ENCODE measurements at regions not wholly inside any gene's neighbourhood (a gene's known extent, or its start where the extent isn't known, plus 50 kb on each side); places are given as distances from the start of the nearest gene placed in this dataset.

DNA sequence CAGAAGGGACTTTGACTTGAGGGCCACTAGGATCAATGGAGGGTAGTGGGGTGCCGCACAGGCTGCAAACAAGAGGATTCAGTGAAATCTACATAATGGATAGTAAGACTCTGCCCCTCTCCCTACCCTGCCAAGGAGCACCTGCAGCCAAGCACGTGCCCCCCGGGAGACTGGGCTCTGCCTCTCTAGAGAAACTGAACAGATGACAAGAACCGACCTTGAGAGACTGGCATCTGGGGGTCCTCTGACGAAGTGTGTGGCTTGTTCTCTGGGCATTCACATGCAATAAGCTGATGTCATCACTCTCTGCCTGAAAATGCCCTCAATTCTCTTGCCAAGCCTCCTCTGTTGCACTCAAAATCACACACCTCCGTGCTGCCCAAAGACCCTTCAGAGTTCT lies 132.3 kb downstream of the FAM43A start:
- Histone ChIP-seq H3K9me3 (no peaks in the 10 kb centered on the region), H3K4me3 (no peak overlapping the region), H3K27ac (no peak overlapping the region), H3K27me3 (no peaks in the 10 kb centered on the region), H3K4me1 (no peaks in the 10 kb centered on the region), H3K36me3 (no peaks in the 10 kb centered on the region)
- TF ChIP-seq, protein P1, sequence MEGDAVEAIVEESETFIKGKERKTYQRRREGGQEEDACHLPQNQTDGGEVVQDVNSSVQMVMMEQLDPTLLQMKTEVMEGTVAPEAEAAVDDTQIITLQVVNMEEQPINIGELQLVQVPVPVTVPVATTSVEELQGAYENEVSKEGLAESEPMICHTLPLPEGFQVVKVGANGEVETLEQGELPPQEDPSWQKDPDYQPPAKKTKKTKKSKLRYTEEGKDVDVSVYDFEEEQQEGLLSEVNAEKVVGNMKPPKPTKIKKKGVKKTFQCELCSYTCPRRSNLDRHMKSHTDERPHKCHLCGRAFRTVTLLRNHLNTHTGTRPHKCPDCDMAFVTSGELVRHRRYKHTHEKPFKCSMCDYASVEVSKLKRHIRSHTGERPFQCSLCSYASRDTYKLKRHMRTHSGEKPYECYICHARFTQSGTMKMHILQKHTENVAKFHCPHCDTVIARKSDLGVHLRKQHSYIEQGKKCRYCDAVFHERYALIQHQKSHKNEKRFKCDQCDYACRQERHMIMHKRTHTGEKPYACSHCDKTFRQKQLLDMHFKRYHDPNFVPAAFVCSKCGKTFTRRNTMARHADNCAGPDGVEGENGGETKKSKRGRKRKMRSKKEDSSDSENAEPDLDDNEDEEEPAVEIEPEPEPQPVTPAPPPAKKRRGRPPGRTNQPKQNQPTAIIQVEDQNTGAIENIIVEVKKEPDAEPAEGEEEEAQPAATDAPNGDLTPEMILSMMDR (IDR thresholded peaks at IDR 0.05) = no peak
- no peak for TF ChIP-seq POLR2A (IDR thresholded peaks at IDR 0.05)
- no peak for TF ChIP-seq EP300 (IDR thresholded peaks at IDR 0.05; ENCODE audit: low read depth)
- TF ChIP-seq POLR2AphosphoS5 (IDR thresholded peaks at IDR 0.05) = no peak
- DNase-seq = no peak
- 76 to 83% methylated on average over 1 to 6 of the region's 6 CpGs for WGBS, 2 donors (ENCODE audit: low coverage in 1 of 2)
- intact Hi-C loops (cut with DNase I; ENCODE audit: low total_unique reads) (no loop called here), in situ Hi-C loops (cut with MboI; ENCODE audit: low pct_ligation_motif_present in 1 of 4, low pct_unique_long_range_greater_than_20kb in 1 of 4, low sequenced_read_pairs in 3 of 4) (no loop called here)

DNA sequence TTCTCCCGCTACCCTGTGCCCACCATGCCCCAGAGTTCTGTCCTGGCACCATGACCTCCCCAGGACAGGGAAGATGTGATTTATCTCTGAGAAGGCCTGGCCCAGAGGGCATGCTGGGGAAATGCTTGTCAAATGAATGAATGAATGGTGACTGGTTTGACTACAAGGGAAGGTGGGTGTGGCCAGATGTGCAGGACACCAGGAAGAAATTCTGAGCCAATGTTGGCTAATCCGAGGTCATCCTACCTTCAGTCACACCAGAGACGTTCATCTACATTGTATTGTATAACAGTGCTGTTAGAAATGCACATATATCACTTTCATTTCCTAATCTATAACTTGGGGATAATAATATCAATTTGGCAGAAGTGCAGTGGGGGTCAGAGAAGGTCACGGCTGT lies 138.4 kb downstream of the FAM43A start:
- intact Hi-C loops (cut with DNase I; ENCODE audit: low total_unique reads) (no loop called here), in situ Hi-C loops (cut with MboI; ENCODE audit: low pct_ligation_motif_present in 1 of 4, low pct_unique_long_range_greater_than_20kb in 1 of 4, low sequenced_read_pairs in 3 of 4) (no loop called here)
- Histone ChIP-seq H3K27ac (no peak overlapping the region), H3K9me3 (no peaks in the 10 kb centered on the region), H3K27me3 (no peaks in the 10 kb centered on the region), H3K4me1 (peaks cover 0 to 3% (median 0%) of the 10 kb centered on the region in 4 donors), H3K4me3 (no peak overlapping the region), H3K36me3 (no peaks in the 10 kb centered on the region)
- no peak for DNase-seq
- 67 to 89% methylated on average over 2 to 4 of the region's 4 CpGs for WGBS, 2 donors (ENCODE audit: low coverage in 1 of 2)
- no peak for TF ChIP-seq EP300 (IDR thresholded peaks at IDR 0.05; ENCODE audit: low read depth)
- TF ChIP-seq, protein P1 (IDR thresholded peaks at IDR 0.05) = no peak
- no peak for TF ChIP-seq POLR2A (IDR thresholded peaks at IDR 0.05)
- no peak for TF ChIP-seq POLR2AphosphoS5 (IDR thresholded peaks at IDR 0.05)

DNA sequence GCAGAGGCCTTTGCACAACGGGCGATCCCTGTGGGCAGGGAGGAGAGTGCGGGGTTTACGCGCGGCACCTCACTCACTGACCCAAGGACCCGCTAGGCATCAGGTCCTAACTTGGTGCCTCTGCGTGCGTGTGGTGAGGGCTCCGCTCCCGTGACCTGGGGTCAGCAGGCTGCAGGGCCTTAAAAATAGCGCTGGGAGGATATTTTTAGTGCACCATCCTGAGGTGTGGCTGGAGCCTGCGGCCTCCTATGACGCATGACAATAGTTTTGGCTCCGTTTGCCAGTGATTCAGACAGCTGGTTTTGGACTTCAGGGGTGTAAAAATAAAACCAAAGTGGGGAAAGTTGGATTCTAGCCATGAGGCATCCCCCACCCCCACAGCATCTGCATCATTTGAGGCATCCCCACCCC lies 139.0 kb downstream of the FAM43A start:
- intact Hi-C loops (cut with DNase I; ENCODE audit: low total_unique reads) = no loop called here
- H3K4me3 ChIP-seq = no peak overlapping the region
- no peak overlapping the region for H3K27ac ChIP-seq
- peaks cover 0 to 3% (median 0%) of the 10 kb centered on the region in 4 donors for H3K4me1 ChIP-seq
- no peaks in the 10 kb centered on the region for H3K27me3 ChIP-seq
- no peaks in the 10 kb centered on the region for H3K9me3 ChIP-seq
- in situ Hi-C loops (cut with MboI; ENCODE audit: low pct_ligation_motif_present in 1 of 4, low pct_unique_long_range_greater_than_20kb in 1 of 4, low sequenced_read_pairs in 3 of 4) = no loop called here
- TF ChIP-seq POLR2A (IDR thresholded peaks at IDR 0.05) (no peak), EP300 (IDR thresholded peaks at IDR 0.05; ENCODE audit: low read depth) (no peak), POLR2AphosphoS5 (IDR thresholded peaks at IDR 0.05) (no peak)
- TF ChIP-seq, protein P1 (IDR thresholded peaks at IDR 0.05) = no peak
- 86% methylated on average over 15 of the region's 15 CpGs; no CpG with 5 or more reads in 1 of the 2 donors for WGBS, 2 donors (ENCODE audit: low coverage in 1 of 2)
- no peaks in the 10 kb centered on the region for H3K36me3 ChIP-seq
- DNase-seq = no peak

DNA sequence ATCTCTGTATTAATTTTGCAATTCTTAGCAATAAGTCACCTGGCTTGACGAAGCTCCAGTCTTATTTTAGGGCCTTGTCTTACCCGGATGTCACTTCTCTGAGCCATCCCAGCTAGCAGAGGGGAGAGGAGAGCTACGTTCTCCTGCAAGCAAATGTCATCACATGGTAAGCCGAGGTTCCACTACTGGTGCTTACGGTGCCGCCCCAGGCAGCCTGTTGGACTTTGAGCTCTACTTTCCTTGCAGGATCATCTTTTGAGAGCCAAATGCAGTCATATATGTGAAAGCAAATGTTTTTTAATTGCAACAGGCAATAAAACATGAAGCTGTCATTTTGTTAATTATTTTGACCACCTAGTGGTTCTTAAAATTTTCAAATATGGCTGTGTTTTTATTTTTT lies 140.9 kb downstream of the FAM43A start:
- in situ Hi-C loops (cut with MboI; ENCODE audit: low pct_ligation_motif_present in 1 of 4, low pct_unique_long_range_greater_than_20kb in 1 of 4, low sequenced_read_pairs in 3 of 4) = no loop called here
- Histone ChIP-seq H3K4me1 (peaks cover 0 to 3% (median 0%) of the 10 kb centered on the region in 4 donors), H3K4me3 (no peak overlapping the region), H3K27me3 (no peaks in the 10 kb centered on the region), H3K36me3 (no peaks in the 10 kb centered on the region), H3K9me3 (no peaks in the 10 kb centered on the region), H3K27ac (no peak overlapping the region)
- peak; percentile 50 for DNase-seq
- intact Hi-C loops (cut with DNase I; ENCODE audit: low total_unique reads) = no loop called here
- no peak for TF ChIP-seq EP300 (IDR thresholded peaks at IDR 0.05; ENCODE audit: low read depth)
- WGBS, 2 donors (ENCODE audit: low coverage in 1 of 2) = 54 to 64% methylated on average over 2 to 6 of the region's 6 CpGs

DNA sequence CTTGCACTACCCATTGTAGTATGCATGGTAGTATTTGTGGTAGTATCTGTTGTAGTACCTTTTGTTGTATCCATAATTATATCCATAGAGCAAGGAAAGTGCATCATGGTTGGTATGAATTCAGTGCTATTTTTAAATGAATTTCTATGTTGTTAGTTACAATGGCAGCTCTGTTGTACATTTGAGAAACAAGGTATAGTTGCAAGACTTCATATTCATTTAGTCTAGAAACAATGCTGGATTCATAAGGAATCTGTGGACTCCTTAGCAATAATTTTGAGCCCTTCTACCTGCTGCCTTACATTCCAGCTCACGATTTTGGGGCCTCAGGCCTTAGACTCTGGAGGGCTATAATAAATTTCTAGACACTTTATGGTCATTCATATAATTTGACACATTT lies 141.8 kb downstream of the FAM43A start:
- no peaks in the 10 kb centered on the region for H3K36me3 ChIP-seq
- no peaks in the 10 kb centered on the region for H3K9me3 ChIP-seq
- H3K27ac ChIP-seq = no peak overlapping the region
- DNase-seq = no peak
- WGBS, 2 donors (ENCODE audit: low coverage in 1 of 2) = 67 to 92% methylated on average over 1 of the region's 1 CpG
- intact Hi-C loops (cut with DNase I; ENCODE audit: low total_unique reads) (no loop called here), in situ Hi-C loops (cut with MboI; ENCODE audit: low pct_ligation_motif_present in 1 of 4, low pct_unique_long_range_greater_than_20kb in 1 of 4, low sequenced_read_pairs in 3 of 4) (no loop called here)
- TF ChIP-seq, protein P1 (IDR thresholded peaks at IDR 0.05) = no peak
- no peak for TF ChIP-seq EP300 (IDR thresholded peaks at IDR 0.05; ENCODE audit: low read depth)
- peaks cover 0 to 3% (median 0%) of the 10 kb centered on the region in 4 donors for H3K4me1 ChIP-seq
- no peaks in the 10 kb centered on the region for H3K27me3 ChIP-seq
- H3K4me3 ChIP-seq = no peak overlapping the region

Data from transverse colon (tissue), 4 donors.